ENCODE measurements at regions not wholly inside any gene's neighbourhood (a gene's known extent, or its start where the extent isn't known, plus 50 kb on each side); places are given as distances from the start of the nearest gene placed in this dataset.

GRCh38 chr15:92519709-92520108 is 126.0 kb downstream of the ST8SIA2 start:
- TF ChIP-seq CTCF (IDR thresholded peaks at IDR 0.05; ENCODE audit: low read depth, low read length), result no peak
- no peak for TF ChIP-seq EZH2phosphoT487 (IDR thresholded peaks at IDR 0.05; ENCODE audit: low read depth)
